ENCODE measurements at regions not wholly inside any gene's neighbourhood (a gene's known extent, or its start where the extent isn't known, plus 50 kb on each side); places are given as distances from the start of the nearest gene placed in this dataset.

GRCh38 chr7:125563557-125563956, 633.9 kb upstream of the POT1 start:
- ChIA-PET CTCF (no interaction called here), POLR2A (no interaction called here)
- no peaks in the 10 kb centered on the region for H3K36me3 Mint-ChIP-seq (ENCODE audit: insufficient read depth, unreplicated experiment)
- H3K4me1 Mint-ChIP-seq (ENCODE audit: low read depth, unreplicated experiment) = no peaks in the 10 kb centered on the region
- peaks cover 3% of the 10 kb centered on the region for H3K27me3 Mint-ChIP-seq (ENCODE audit: insufficient read depth, unreplicated experiment)
- no TSS peak for BruUV-seq (replicated peaks)
- no peak overlapping the region for H3K4me3 Mint-ChIP-seq (ENCODE audit: unreplicated experiment)
- no peaks in the 10 kb centered on the region for H3K9me3 Mint-ChIP-seq (ENCODE audit: unreplicated experiment)
- no peak for TF ChIP-seq CTCF (IDR thresholded peaks at IDR 0.05; ENCODE audit: insufficient read depth in 1 of 2, low read depth in 1 of 2, low read length in 1 of 2, severe bottlenecking in 1 of 2, unreplicated experiment in 1 of 2)
- Histone ChIP-seq H3K36me3 (ENCODE audit: control insufficient read depth, insufficient read depth, low read length) (no peaks in the 10 kb centered on the region), H3K4me1 (no peaks in the 10 kb centered on the region), H3K27me3 (replicated peaks; ENCODE audit: control insufficient read depth, insufficient read depth, low read length) (no peaks in the 10 kb centered on the region), H3K4me3 (ENCODE audit: low read depth, low read length) (no peak overlapping the region), H3K9me3 (no peaks in the 10 kb centered on the region)
- intact Hi-C loops (cut with micrococcal nuclease; ENCODE audit: unreplicated experiment) = no loop called here
- no peak overlapping the region for H3K27ac Mint-ChIP-seq (ENCODE audit: unreplicated experiment)
- no peak for DNase-seq

- H3K36me3 ChIP-seq (ENCODE audit: control insufficient read depth, insufficient read depth, low read length) = no peaks in the 10 kb centered on the region
- Mint-ChIP-seq H3K27ac (ENCODE audit: unreplicated experiment) (no peak overlapping the region), H3K9me3 (ENCODE audit: unreplicated experiment) (no peaks in the 10 kb centered on the region), H3K36me3 (ENCODE audit: insufficient read depth, unreplicated experiment) (no peaks in the 10 kb centered on the region), H3K4me1 (ENCODE audit: low read depth, unreplicated experiment) (no peaks in the 10 kb centered on the region), H3K27me3 (ENCODE audit: insufficient read depth, unreplicated experiment) (peaks cover 3% of the 10 kb centered on the region), H3K4me3 (ENCODE audit: unreplicated experiment) (no peak overlapping the region)
- no peaks in the 10 kb centered on the region for H3K9me3 ChIP-seq
- H3K4me3 ChIP-seq (ENCODE audit: low read depth, low read length) = no peak overlapping the region
- intact Hi-C loops (cut with micrococcal nuclease; ENCODE audit: unreplicated experiment) = no loop called here
- ChIA-PET CTCF (no interaction called here), POLR2A (no interaction called here)
- BruUV-seq (replicated peaks) = no TSS peak
- no peaks in the 10 kb centered on the region for H3K27me3 ChIP-seq (replicated peaks; ENCODE audit: control insufficient read depth, insufficient read depth, low read length)
- H3K4me1 ChIP-seq = no peaks in the 10 kb centered on the region
- no peak for TF ChIP-seq CTCF (IDR thresholded peaks at IDR 0.05; ENCODE audit: insufficient read depth in 1 of 2, low read depth in 1 of 2, low read length in 1 of 2, severe bottlenecking in 1 of 2, unreplicated experiment in 1 of 2)
- DNase-seq = no peak
These were observed 631.4 kb upstream of the POT1 start for GRCh38 chr7:125561006-125561405.

- no peak for TF ChIP-seq CTCF (IDR thresholded peaks at IDR 0.05; ENCODE audit: insufficient read depth in 1 of 2, low read depth in 1 of 2, low read length in 1 of 2, severe bottlenecking in 1 of 2, unreplicated experiment in 1 of 2)
- CTCF ChIA-PET = no interaction called here
These were observed 630.3 kb upstream of the POT1 start for GRCh38 chr7:125559921-125560320.

More at GRCh38 chr7:125559921-125560320, 630.3 kb upstream of the POT1 start:
- H3K4me3 ChIP-seq (ENCODE audit: low read depth, low read length) = no peak overlapping the region
- POLR2A ChIA-PET = no interaction called here
- Mint-ChIP-seq H3K9me3 (ENCODE audit: unreplicated experiment) (no peaks in the 10 kb centered on the region), H3K27ac (ENCODE audit: unreplicated experiment) (no peak overlapping the region), H3K4me3 (ENCODE audit: unreplicated experiment) (no peak overlapping the region), H3K4me1 (ENCODE audit: low read depth, unreplicated experiment) (no peaks in the 10 kb centered on the region), H3K27me3 (ENCODE audit: insufficient read depth, unreplicated experiment) (peaks cover 3% of the 10 kb centered on the region), H3K36me3 (ENCODE audit: insufficient read depth, unreplicated experiment) (no peaks in the 10 kb centered on the region)
- BruUV-seq (replicated peaks) = no TSS peak
- no peak for DNase-seq
- no peaks in the 10 kb centered on the region for H3K27me3 ChIP-seq (replicated peaks; ENCODE audit: control insufficient read depth, insufficient read depth, low read length)
- H3K9me3 ChIP-seq = no peaks in the 10 kb centered on the region
- no peaks in the 10 kb centered on the region for H3K4me1 ChIP-seq
- intact Hi-C loops (cut with micrococcal nuclease; ENCODE audit: unreplicated experiment) = no loop called here
- H3K36me3 ChIP-seq (ENCODE audit: control insufficient read depth, insufficient read depth, low read length) = no peaks in the 10 kb centered on the region

Data from Caco-2 (cell line).